WTC11 (cell line): ENCODE measurements at regions not wholly inside any gene's neighbourhood (a gene's known extent, or its start where the extent isn't known, plus 50 kb on each side); places are given as distances from the start of the nearest gene placed in this dataset.

Experiments
- ATAC-seq: fragments of 200-7000 bp; cut with Tn5 transposase; 2 replicates; pipeline ENCODE4 v1.10.0; 2021; ENCODE audit warnings: mild to moderate bottlenecking, moderate library complexity
- CTCF ChIA-PET: fragments of 300-600 bp; sonication (Branson Sonifier 250); formaldehyde crosslinking; loops from one replicate; lab custom pipeline; 2021; ENCODE audit warnings: antibody characterized with exemption; lab: Charles Lee
- POLR2A ChIA-PET: fragments of 350-600 bp; sonication (Branson Sonifier 250); formaldehyde crosslinking; loops from one replicate; lab custom pipeline; 2021; ENCODE audit warnings: antibody characterized with exemption; lab: Charles Lee
- DNase-seq: peaks from one replicate; pipeline ENCODE4 v3.0.0; 2021; ENCODE audit warnings: low spot score
- H3K27ac Mint-ChIP-seq: 2 replicates; pipeline ENCODE4 v1.8.0; 2021; ENCODE audit warnings: mixed read lengths
- H3K27me3 Mint-ChIP-seq: 2 replicates; pipeline ENCODE4 v1.8.0; 2021; ENCODE audit warnings: low read depth, mild to moderate bottlenecking, moderate library complexity, mixed read lengths
- H3K36me3 Mint-ChIP-seq: 2 replicates; pipeline ENCODE4 v1.8.0; 2021; ENCODE audit warnings: mixed read lengths
- H3K4me1 Mint-ChIP-seq: 2 replicates; pipeline ENCODE4 v1.8.0; 2022; ENCODE audit warnings: mixed read lengths
- H3K4me3 Mint-ChIP-seq: 2 replicates; pipeline ENCODE4 v1.8.0; 2021; ENCODE audit warnings: mild to moderate bottlenecking, moderate library complexity, mixed read lengths
- H3K9me3 Mint-ChIP-seq: 2 replicates; pipeline ENCODE4 v1.8.0; 2021; ENCODE audit warnings: mixed read lengths
- ATF2 ChIP-seq: sonication (generic); formaldehyde crosslinking; IDR thresholded peaks from 2 replicates; pipeline ENCODE4 v1.8.1; 2022; ENCODE audit warnings: low read depth, missing genetic modification reagents, borderline replicate concordance
- ELF4 ChIP-seq: sonication (generic); formaldehyde crosslinking; IDR thresholded peaks from 2 replicates; pipeline ENCODE4 v1.8.1; 2022; ENCODE audit warnings: low read depth, mild to moderate bottlenecking, moderate library complexity, missing genetic modification reagents
- HMGA2 ChIP-seq: fragments of 250-450 bp; sonication (Bioruptor Pico); IDR thresholded peaks from 2 replicates; pipeline ENCODE4 v1.4.0; 2021; ENCODE audit warnings: mild to moderate bottlenecking, moderate library complexity
- MAX ChIP-seq: sonication (generic); formaldehyde crosslinking; IDR thresholded peaks from 2 replicates; pipeline ENCODE4 v1.8.0; 2022; ENCODE audit warnings: mild to moderate bottlenecking, missing genetic modification reagents
- MLX ChIP-seq: sonication (generic); formaldehyde crosslinking; IDR thresholded peaks from 2 replicates; pipeline ENCODE4 v1.8.1; 2023; ENCODE audit warnings: mild to moderate bottlenecking, missing genetic modification reagents, moderate library complexity
- NR3C1 ChIP-seq: sonication (generic); formaldehyde crosslinking; conservative IDR thresholded peaks from 2 replicates; pipeline ENCODE4 v1.8.1; 2023; ENCODE audit warnings: low read depth, mild to moderate bottlenecking, missing genetic modification reagents
- USF1 ChIP-seq: sonication (generic); formaldehyde crosslinking; IDR thresholded peaks from 2 replicates; pipeline ENCODE4 v1.8.0; 2022; ENCODE audit warnings: mild to moderate bottlenecking, missing genetic modification reagents
- ZNF281 ChIP-seq: sonication (generic); formaldehyde crosslinking; IDR thresholded peaks from 2 replicates; pipeline ENCODE4 v1.8.0; 2023; ENCODE audit warnings: mild to moderate bottlenecking, missing genetic modification reagents
- ZNF425 ChIP-seq: fragments of 250-450 bp; sonication (Bioruptor Pico); conservative IDR thresholded peaks from 2 replicates; pipeline ENCODE4 v1.9.0; 2021; ENCODE audit warnings: mild to moderate bottlenecking
- ZNF532 ChIP-seq: fragments of 250-450 bp; sonication (Bioruptor Pico); IDR thresholded peaks from 2 replicates; pipeline ENCODE4 v1.9.0; 2021; ENCODE audit warnings: mild to moderate bottlenecking, borderline replicate concordance

- Mint-ChIP-seq H3K27me3 (no peaks in the 10 kb centered on the region), H3K4me1 (no peaks in the 10 kb centered on the region; the same call in 1 of the 2 replicates), H3K36me3 (no peaks in the 10 kb centered on the region), H3K4me3 (no peak overlapping the region), H3K27ac (no peak overlapping the region)
- ATAC-seq, result no peak
- POLR2A ChIA-PET, result no interaction called here
- CTCF ChIA-PET, result interaction anchor here (1.2 to 1.7 kb wide), 2 partner anchors 8 to 293 kb away, joined by 3 to 4 read pairs; no protein-coding TSS in a partner anchor
- TF ChIP-seq ZNF425, result no peak
- TF ChIP-seq, all 79 proteins: peak for 0
- DNase-seq, result no peak
- H3K9me3 Mint-ChIP-seq, result no peaks in the 10 kb centered on the region
Observed at GRCh38 chr22:48753381-48753730, 1074.3 kb downstream of the BRD1 start.

- ChIA-PET POLR2A (no interaction called here), CTCF (interaction anchor here (1.0 to 1.7 kb wide), 3 partner anchors 8 to 294 kb away, joined by 3 to 4 read pairs (median 3); no protein-coding TSS in a partner anchor)
- Mint-ChIP-seq H3K9me3 (no peaks in the 10 kb centered on the region), H3K27ac (no peak overlapping the region; the same call in 1 of the 2 replicates), H3K36me3 (no peaks in the 10 kb centered on the region), H3K4me3 (no peak overlapping the region), H3K27me3 (no peaks in the 10 kb centered on the region), H3K4me1 (no peaks in the 10 kb centered on the region; the same call in 1 of the 2 replicates)
- DNase-seq (no peak), ATAC-seq (no peak)
- no peak for TF ChIP-seq USF1 (CRISPR knock-in tag)
Observed at GRCh38 chr22:48752451-48753380, 1075.0 kb downstream of the BRD1 start.

GRCh38 chr22:48751539-48752437 lies 1075.9 kb downstream of the BRD1 start:
- no peaks in the 10 kb centered on the region for H3K9me3 Mint-ChIP-seq
- no peaks in the 10 kb centered on the region for H3K36me3 Mint-ChIP-seq
- no peaks in the 10 kb centered on the region for H3K27me3 Mint-ChIP-seq
- no peak for ATAC-seq
- no peak overlapping the region for H3K27ac Mint-ChIP-seq
- ChIA-PET POLR2A (no interaction called here), CTCF (interaction anchor here (1.0 to 1.7 kb wide), 3 partner anchors 9 to 295 kb away, joined by 3 to 4 read pairs (median 3); no protein-coding TSS in a partner anchor)
- no peaks in the 10 kb centered on the region; the same call in 1 of the 2 replicates for H3K4me1 Mint-ChIP-seq
- no peak for DNase-seq
- no peak overlapping the region for H3K4me3 Mint-ChIP-seq
- TF ChIP-seq ELF4 (CRISPR knock-in tag), result no peak
- TF ChIP-seq ZNF281 (CRISPR knock-in tag), result no peak
- TF ChIP-seq HMGA2 (CRISPR knock-in tag), result no peak
- no peak for TF ChIP-seq ATF2 (CRISPR knock-in tag)
- TF ChIP-seq MAX, result no peak
- no peak for TF ChIP-seq ZNF532
- no peak for TF ChIP-seq MLX (CRISPR knock-in tag)
- TF ChIP-seq NR3C1 (CRISPR knock-in tag), result no peak
